Fibroblast of lung (primary cell): ENCODE measurements at regions not wholly inside any gene's neighbourhood (a gene's known extent, or its start where the extent isn't known, plus 50 kb on each side); places are given as distances from the start of the nearest gene placed in this dataset.

Experiments used
- DNase-seq, 2 donors: peaks; one replicate each; pipeline versions ENCODE4 v3.0.0 to v3.0.0-alpha.2; 2010; ENCODE audit warnings: low read depth in 2 of 2
- H2AFZ ChIP-seq: 2 replicates; pipeline ENCODE4 v1.5.1; 2012; ENCODE audit warnings: low read length, control low read depth, inconsistent platforms
- H3K27ac ChIP-seq: 2 replicates; pipeline ENCODE4 v1.5.1; 2011; ENCODE audit warnings: low read length, control low read depth; ENCODE audit not compliant: insufficient read depth
- H3K27me3 ChIP-seq: 2 replicates; pipeline ENCODE4 v1.5.1; 2011; ENCODE audit warnings: mild to moderate bottlenecking, low read length; ENCODE audit not compliant: control insufficient read depth, insufficient read depth
- H3K36me3 ChIP-seq: 2 replicates; pipeline ENCODE4 v1.5.1; 2011; ENCODE audit warnings: low read length; ENCODE audit not compliant: control insufficient read depth, insufficient read depth
- H3K4me1 ChIP-seq: 2 replicates; pipeline ENCODE4 v1.5.1; 2011; ENCODE audit warnings: low read length; ENCODE audit not compliant: control insufficient read depth, insufficient read depth; ENCODE audit errors: extremely low read depth
- H3K4me2 ChIP-seq: 2 replicates; pipeline ENCODE4 v1.5.1; 2011; ENCODE audit warnings: low read length, control low read depth; ENCODE audit not compliant: insufficient read depth; ENCODE audit errors: extremely low read depth
- H3K4me3 ChIP-seq, 4 experiments: fragments of 200-600 bp in 1 of 4; sonication (generic) in 1 of 4; replicated peaks in 1 of 4; 2 replicates each; pipeline ENCODE4 v1.5.1; 2011 to 2016; ENCODE audit warnings: low read length in 4 of 4, low read depth in 3 of 4, mild to moderate bottlenecking in 3 of 4, control low read depth in 2 of 4, inconsistent platforms in 1 of 4, mixed read lengths in 1 of 4; ENCODE audit not compliant: insufficient read depth in 1 of 4; ENCODE audit errors: control extremely low read depth in 1 of 4
- H3K79me2 ChIP-seq: 2 replicates; pipeline ENCODE4 v1.5.1; 2012; ENCODE audit warnings: mild to moderate bottlenecking, low read length, inconsistent platforms; ENCODE audit not compliant: control insufficient read depth, insufficient read depth
- H3K9ac ChIP-seq: 2 replicates; pipeline ENCODE4 v1.5.1; 2011; ENCODE audit warnings: mild to moderate bottlenecking, low read length, control low read depth; ENCODE audit not compliant: insufficient read depth
- H3K9me3 ChIP-seq: 2 replicates; pipeline ENCODE4 v1.5.1; 2012; ENCODE audit warnings: low read depth, low read length; ENCODE audit not compliant: control insufficient read depth, insufficient read depth
- H4K20me1 ChIP-seq: 2 replicates; pipeline ENCODE4 v1.5.1; 2011; ENCODE audit warnings: low read length; ENCODE audit not compliant: control insufficient read depth, insufficient read depth; ENCODE audit errors: extremely low read depth
- EZH2 ChIP-seq: IDR thresholded peaks from 2 replicates; pipeline ENCODE4 v1.5.1; 2012; ENCODE audit warnings: low read length, control low read depth, mild to moderate bottlenecking; ENCODE audit errors: missing control alignments
- TF ChIP-seq, protein P1 (sequence below), 2 donors: IDR thresholded peaks in 1 of 2; conservative IDR thresholded peaks in 1 of 2; 1 replicate in 1 of 2; 2 replicates in 1 of 2; pipeline ENCODE4 v1.5.1; 2011 to 2012; ENCODE audit warnings: low read length in 2 of 2, control low read depth in 1 of 2, inconsistent platforms in 1 of 2, low read depth in 1 of 2, mild to moderate bottlenecking in 1 of 2

- no peaks in the 10 kb centered on the region for H3K4me1 ChIP-seq
- DNase-seq: no peak
- H3K9me3 ChIP-seq: no peaks in the 10 kb centered on the region
- TF ChIP-seq, protein P1, sequence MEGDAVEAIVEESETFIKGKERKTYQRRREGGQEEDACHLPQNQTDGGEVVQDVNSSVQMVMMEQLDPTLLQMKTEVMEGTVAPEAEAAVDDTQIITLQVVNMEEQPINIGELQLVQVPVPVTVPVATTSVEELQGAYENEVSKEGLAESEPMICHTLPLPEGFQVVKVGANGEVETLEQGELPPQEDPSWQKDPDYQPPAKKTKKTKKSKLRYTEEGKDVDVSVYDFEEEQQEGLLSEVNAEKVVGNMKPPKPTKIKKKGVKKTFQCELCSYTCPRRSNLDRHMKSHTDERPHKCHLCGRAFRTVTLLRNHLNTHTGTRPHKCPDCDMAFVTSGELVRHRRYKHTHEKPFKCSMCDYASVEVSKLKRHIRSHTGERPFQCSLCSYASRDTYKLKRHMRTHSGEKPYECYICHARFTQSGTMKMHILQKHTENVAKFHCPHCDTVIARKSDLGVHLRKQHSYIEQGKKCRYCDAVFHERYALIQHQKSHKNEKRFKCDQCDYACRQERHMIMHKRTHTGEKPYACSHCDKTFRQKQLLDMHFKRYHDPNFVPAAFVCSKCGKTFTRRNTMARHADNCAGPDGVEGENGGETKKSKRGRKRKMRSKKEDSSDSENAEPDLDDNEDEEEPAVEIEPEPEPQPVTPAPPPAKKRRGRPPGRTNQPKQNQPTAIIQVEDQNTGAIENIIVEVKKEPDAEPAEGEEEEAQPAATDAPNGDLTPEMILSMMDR (conservative IDR thresholded peaks at IDR 0.05 in 1 of 2, IDR thresholded peaks at IDR 0.05 in 1 of 2; ENCODE audit: low read depth in 1 of 2, low read length in 2 of 2): no peak
- no peak for TF ChIP-seq EZH2
- no peaks in the 10 kb centered on the region for H3K36me3 ChIP-seq
- H3K27ac ChIP-seq: no peak overlapping the region
- no peak overlapping the region for H2AFZ ChIP-seq
- H3K27me3 ChIP-seq: no peaks in the 10 kb centered on the region
- H4K20me1 ChIP-seq: no peaks in the 10 kb centered on the region
- H3K9ac ChIP-seq: no peak overlapping the region
- H3K4me2 ChIP-seq: no peak overlapping the region
- no peaks in the 10 kb centered on the region for H3K79me2 ChIP-seq
- H3K4me3 ChIP-seq: no peak overlapping the region
These were observed 70.9 kb upstream of the MYO16 start for GRCh38 chr13:108558489-108558888.

- no peak overlapping the region for H3K4me2 ChIP-seq
- DNase-seq: no peak
- H2AFZ ChIP-seq: no peak overlapping the region
- H3K4me1 ChIP-seq: no peaks in the 10 kb centered on the region
- H3K9me3 ChIP-seq: no peaks in the 10 kb centered on the region
- H3K4me3 ChIP-seq: no peak overlapping the region
- no peaks in the 10 kb centered on the region for H3K27me3 ChIP-seq
- H3K79me2 ChIP-seq: no peaks in the 10 kb centered on the region
- no peak overlapping the region for H3K9ac ChIP-seq
- H4K20me1 ChIP-seq: no peaks in the 10 kb centered on the region
- H3K36me3 ChIP-seq: no peaks in the 10 kb centered on the region
- TF ChIP-seq EZH2: no peak
- TF ChIP-seq, protein P1 (conservative IDR thresholded peaks at IDR 0.05 in 1 of 2, IDR thresholded peaks at IDR 0.05 in 1 of 2; ENCODE audit: low read depth in 1 of 2, low read length in 2 of 2): no peak
- H3K27ac ChIP-seq: no peak overlapping the region
These were observed 69.3 kb upstream of the MYO16 start for GRCh38 chr13:108560093-108560492.

GRCh38 chr13:108561149-108561548 is 68.3 kb upstream of the MYO16 start:
- Histone ChIP-seq H3K79me2 (no peaks in the 10 kb centered on the region), H3K9ac (no peak overlapping the region), H2AFZ (no peak overlapping the region), H3K4me2 (no peak overlapping the region), H3K36me3 (no peaks in the 10 kb centered on the region), H3K4me1 (no peaks in the 10 kb centered on the region), H3K9me3 (no peaks in the 10 kb centered on the region), H4K20me1 (no peaks in the 10 kb centered on the region), H3K4me3 (no peak overlapping the region), H3K27ac (no peak overlapping the region), H3K27me3 (no peaks in the 10 kb centered on the region)
- no peak for DNase-seq
- TF ChIP-seq EZH2: no peak
- TF ChIP-seq, protein P1 (conservative IDR thresholded peaks at IDR 0.05 in 1 of 2, IDR thresholded peaks at IDR 0.05 in 1 of 2; ENCODE audit: low read depth in 1 of 2, low read length in 2 of 2): no peak
